ENCODE measurements at regions not wholly inside any gene's neighbourhood (a gene's known extent, or its start where the extent isn't known, plus 50 kb on each side); places are given as distances from the start of the nearest gene placed in this dataset.

GRCh38 chr17:13070732-13071131 lies 52.9 kb upstream of the ELAC2 start:
- ChIA-PET CTCF (no interaction called here), POLR2A (no interaction called here)
- Histone ChIP-seq H3K9ac (replicated peaks; ENCODE audit: extremely low read depth, insufficient read depth, low read length) (no peak overlapping the region), H3K9me1 (replicated peaks; ENCODE audit: control insufficient read depth, extremely low read depth, insufficient read depth, low read length) (no peaks in the 10 kb centered on the region), H3K27ac (ENCODE audit: insufficient read depth, low read depth, low read length) (no peak overlapping the region), H2AFZ (ENCODE audit: low read depth, low read length) (no peak overlapping the region), H3K79me2 (ENCODE audit: control insufficient read depth, insufficient read depth, low read length) (no peaks in the 10 kb centered on the region), H3K4me3 (replicated peaks in 1 of 3; ENCODE audit: insufficient read depth in 1 of 3, low read depth in 1 of 3, low read length in 3 of 3) (no peak overlapping the region), H4K20me1 (replicated peaks; ENCODE audit: control insufficient read depth, extremely low read depth, insufficient read depth, low read length) (no peaks in the 10 kb centered on the region), H3K27me3 (ENCODE audit: control insufficient read depth in 2 of 2, insufficient read depth in 2 of 2, low read length in 2 of 2) (no peaks in the 10 kb centered on the region), H3K4me1 (ENCODE audit: control insufficient read depth, extremely low read depth, insufficient read depth, low read length) (no peaks in the 10 kb centered on the region), H3K36me3 (ENCODE audit: control insufficient read depth in 2 of 2, extremely low read depth in 1 of 2, insufficient read depth in 2 of 2, low read length in 2 of 2) (no peaks in the 10 kb centered on the region), H3K4me2 (ENCODE audit: insufficient read depth, low read length) (no peak overlapping the region), H3K9me3 (replicated peaks; ENCODE audit: control insufficient read depth, insufficient read depth, low read length) (no peaks in the 10 kb centered on the region)
- dilution Hi-C loops (cut with MboI; ENCODE audit: extremely low pct_ligation_motif_present, low sequenced_read_pairs) (no loop called here), intact Hi-C loops (cut with micrococcal nuclease) (no loop called here)
- BruUV-seq (replicated peaks) = no TSS peak
- TF ChIP-seq POLR2A (IDR thresholded peaks at IDR 0.05; ENCODE audit: low read depth, low read length) (no peak), JUN (IDR thresholded peaks at IDR 0.05; ENCODE audit: borderline replicate concordance, insufficient read depth, insufficient read length, low read depth) (no peak), EZH2 (IDR thresholded peaks at IDR 0.05; ENCODE audit: borderline replicate concordance, low read depth, low read length, severe bottlenecking) (no peak), CTCF (IDR thresholded peaks at IDR 0.05; ENCODE audit: extremely low read depth in 1 of 2, insufficient read depth in 1 of 2, low read depth in 1 of 2, low read length in 2 of 2) (no peak), GATA2 (IDR thresholded peaks at IDR 0.05; ENCODE audit: insufficient read depth, insufficient read length, low read depth, low read length) (no peak), FOS (IDR thresholded peaks at IDR 0.05; ENCODE audit: borderline replicate concordance, insufficient read depth, low read length) (no peak), MYC (IDR thresholded peaks at IDR 0.05; ENCODE audit: low read depth, low read length) (no peak), POLR2AphosphoS5 (IDR thresholded peaks at IDR 0.05; ENCODE audit: insufficient read depth, low read depth, low read length) (no peak)
- TF ChIP-seq, protein P1, sequence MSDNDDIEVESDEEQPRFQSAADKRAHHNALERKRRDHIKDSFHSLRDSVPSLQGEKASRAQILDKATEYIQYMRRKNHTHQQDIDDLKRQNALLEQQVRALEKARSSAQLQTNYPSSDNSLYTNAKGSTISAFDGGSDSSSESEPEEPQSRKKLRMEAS (IDR thresholded peaks at IDR 0.05; ENCODE audit: insufficient read depth, insufficient read length) = no peak
- FAIRE-seq = no peak
- no peak for DNase-seq (ENCODE audit: low read depth, low spot score)

Measured in endothelial cell of umbilical vein (primary cell).